MM.1S (cell line): ENCODE measurements at regions not wholly inside any gene's neighbourhood (a gene's known extent, or its start where the extent isn't known, plus 50 kb on each side); places are given as distances from the start of the nearest gene placed in this dataset.

ENCODE experiments used
- DNase-seq: peaks from one replicate; pipeline ENCODE4 v3.0.0-alpha.2; 2015
- H2AFZ ChIP-seq: fragments of 300-600 bp; sonication (generic); 2 replicates; pipeline ENCODE4 v1.6.0; 2016; ENCODE audit warnings: antibody characterized with exemption, low read length
- H3F3A ChIP-seq: fragments of 300-600 bp; sonication (generic); 2 replicates; pipeline ENCODE4 v1.6.1; 2016; ENCODE audit warnings: mild to moderate bottlenecking, antibody characterized with exemption, low read length, moderate library complexity, mixed read lengths; ENCODE audit not compliant: insufficient read depth
- H3K27ac ChIP-seq: fragments of 300-600 bp; sonication (generic); 2 replicates; pipeline ENCODE4 v1.5.1; 2016; ENCODE audit warnings: mild to moderate bottlenecking, low read length
- H3K27me3 ChIP-seq: fragments of 300-600 bp; sonication (generic); replicated peaks from 2 replicates; pipeline ENCODE4 v1.6.0; 2016; ENCODE audit warnings: low read length; ENCODE audit not compliant: insufficient read depth
- H3K36me3 ChIP-seq: fragments of 300-600 bp; sonication (generic); replicated peaks from 2 replicates; pipeline ENCODE4 v1.6.1; 2016; ENCODE audit warnings: mild to moderate bottlenecking, low read length, mixed read lengths; ENCODE audit not compliant: insufficient read depth
- H3K4me1 ChIP-seq: fragments of 300-600 bp; sonication (generic); 2 replicates; pipeline ENCODE4 v1.6.1; 2016; ENCODE audit warnings: low read length, mixed read lengths
- H3K4me2 ChIP-seq: fragments of 300-600 bp; sonication (generic); 2 replicates; pipeline ENCODE4 v1.6.0; 2016; ENCODE audit warnings: low read depth, low read length
- H3K4me3 ChIP-seq: fragments of 300-600 bp; sonication (generic); 2 replicates; pipeline ENCODE4 v1.5.1; 2016; ENCODE audit warnings: low read length, mixed read lengths
- H3K79me2 ChIP-seq: fragments of 300-600 bp; sonication (generic); 2 replicates; pipeline ENCODE4 v1.6.1; 2016; ENCODE audit warnings: mixed run types, low read length, mixed read lengths
- H3K9ac ChIP-seq: fragments of 300-600 bp; sonication (generic); 2 replicates; pipeline ENCODE4 v1.6.1; 2016; ENCODE audit warnings: low read length, mixed read lengths
- H3K9me2 ChIP-seq: fragments of 300-600 bp; sonication (generic); replicated peaks from 2 replicates; pipeline ENCODE4 v1.6.1; 2016; ENCODE audit warnings: mild to moderate bottlenecking, low read length, mixed read lengths; ENCODE audit not compliant: insufficient read depth
- H3K9me3 ChIP-seq: fragments of 300-600 bp; sonication (generic); replicated peaks from 2 replicates; pipeline ENCODE4 v1.6.1; 2016; ENCODE audit warnings: mild to moderate bottlenecking, low read length, mixed read lengths; ENCODE audit not compliant: insufficient read depth
- H4K20me1 ChIP-seq: fragments of 300-600 bp; sonication (generic); 2 replicates; pipeline ENCODE4 v1.6.1; 2016; ENCODE audit warnings: mild to moderate bottlenecking, low read length, moderate library complexity, mixed read lengths; ENCODE audit not compliant: insufficient read depth
- EZH2 ChIP-seq: fragments of 300-600 bp; sonication (generic); optimal IDR thresholded peaks from 2 replicates; pipeline ENCODE3; 2017; ENCODE audit warnings: low read depth, mild to moderate bottlenecking, antibody characterized with exemption, low read length, mixed read lengths
- EZH2phosphoT487 ChIP-seq: fragments of 300-600 bp; sonication (generic); IDR thresholded peaks from 2 replicates; pipeline ENCODE4 v1.6.1; 2018; ENCODE audit warnings: antibody characterized with exemption, low read length
- TF ChIP-seq, protein P1 (sequence below): fragments of 300-600 bp; sonication (generic); IDR thresholded peaks from 2 replicates; pipeline ENCODE4 v1.5.1; 2016; ENCODE audit warnings: antibody characterized with exemption, low read length, mixed read lengths

DNA sequence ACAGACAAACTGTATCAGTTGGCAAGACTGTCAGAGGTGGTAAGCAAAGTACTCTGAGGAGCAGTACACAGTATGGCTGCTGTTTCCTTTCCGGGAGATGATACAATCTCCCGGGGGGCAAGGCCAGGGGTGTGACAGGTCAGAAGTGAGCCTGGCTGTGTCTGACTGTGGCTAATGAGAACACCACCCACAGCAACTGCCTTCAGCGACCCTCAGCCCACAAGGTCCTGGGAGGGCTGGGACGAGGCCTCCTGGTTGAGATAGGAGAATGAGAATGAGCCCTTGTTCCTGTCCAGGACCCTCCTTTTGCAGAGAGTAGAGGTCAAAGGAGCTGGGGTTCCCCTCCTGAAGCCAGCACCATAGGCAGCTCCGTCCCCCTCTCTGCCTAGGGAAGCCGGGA, 421.7 kb downstream of the TCERG1L start:
- Histone ChIP-seq H3F3A (no peaks in the 10 kb centered on the region), H3K4me3 (no peak overlapping the region), H3K27ac (no peak overlapping the region), H3K36me3 (no peaks in the 10 kb centered on the region), H3K4me2 (no peak overlapping the region), H3K4me1 (no peaks in the 10 kb centered on the region), H3K79me2 (no peaks in the 10 kb centered on the region), H3K27me3 (no peaks in the 10 kb centered on the region), H2AFZ (no peak overlapping the region), H3K9me2 (no peaks in the 10 kb centered on the region), H4K20me1 (no peaks in the 10 kb centered on the region), H3K9me3 (no peaks in the 10 kb centered on the region), H3K9ac (no peak overlapping the region)
- no peak for TF ChIP-seq EZH2
- TF ChIP-seq, protein P1, sequence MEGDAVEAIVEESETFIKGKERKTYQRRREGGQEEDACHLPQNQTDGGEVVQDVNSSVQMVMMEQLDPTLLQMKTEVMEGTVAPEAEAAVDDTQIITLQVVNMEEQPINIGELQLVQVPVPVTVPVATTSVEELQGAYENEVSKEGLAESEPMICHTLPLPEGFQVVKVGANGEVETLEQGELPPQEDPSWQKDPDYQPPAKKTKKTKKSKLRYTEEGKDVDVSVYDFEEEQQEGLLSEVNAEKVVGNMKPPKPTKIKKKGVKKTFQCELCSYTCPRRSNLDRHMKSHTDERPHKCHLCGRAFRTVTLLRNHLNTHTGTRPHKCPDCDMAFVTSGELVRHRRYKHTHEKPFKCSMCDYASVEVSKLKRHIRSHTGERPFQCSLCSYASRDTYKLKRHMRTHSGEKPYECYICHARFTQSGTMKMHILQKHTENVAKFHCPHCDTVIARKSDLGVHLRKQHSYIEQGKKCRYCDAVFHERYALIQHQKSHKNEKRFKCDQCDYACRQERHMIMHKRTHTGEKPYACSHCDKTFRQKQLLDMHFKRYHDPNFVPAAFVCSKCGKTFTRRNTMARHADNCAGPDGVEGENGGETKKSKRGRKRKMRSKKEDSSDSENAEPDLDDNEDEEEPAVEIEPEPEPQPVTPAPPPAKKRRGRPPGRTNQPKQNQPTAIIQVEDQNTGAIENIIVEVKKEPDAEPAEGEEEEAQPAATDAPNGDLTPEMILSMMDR, result no peak
- TF ChIP-seq EZH2phosphoT487, result no peak
- DNase-seq, result no peak

DNA sequence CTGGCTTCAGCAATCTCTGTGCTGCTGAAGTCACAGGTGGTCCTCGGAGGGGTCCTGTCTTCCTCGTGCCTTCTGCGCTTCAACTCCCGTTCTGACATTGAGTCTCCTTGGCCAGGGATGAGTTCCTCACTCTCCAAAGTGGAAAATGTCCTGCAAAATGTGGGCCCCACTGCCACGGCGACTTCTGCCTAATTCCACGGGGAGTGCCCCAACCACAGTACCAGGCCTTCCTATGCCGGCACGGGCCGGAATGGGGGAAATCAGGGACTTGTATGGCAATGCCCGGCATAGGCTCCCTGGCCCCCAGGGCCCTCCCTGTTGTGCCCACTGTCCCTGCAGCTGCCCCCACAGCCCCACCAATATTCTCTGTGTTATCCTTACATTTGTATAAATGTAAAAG, 420.5 kb downstream of the TCERG1L start:
- H3K9me2 ChIP-seq, result no peaks in the 10 kb centered on the region

DNA sequence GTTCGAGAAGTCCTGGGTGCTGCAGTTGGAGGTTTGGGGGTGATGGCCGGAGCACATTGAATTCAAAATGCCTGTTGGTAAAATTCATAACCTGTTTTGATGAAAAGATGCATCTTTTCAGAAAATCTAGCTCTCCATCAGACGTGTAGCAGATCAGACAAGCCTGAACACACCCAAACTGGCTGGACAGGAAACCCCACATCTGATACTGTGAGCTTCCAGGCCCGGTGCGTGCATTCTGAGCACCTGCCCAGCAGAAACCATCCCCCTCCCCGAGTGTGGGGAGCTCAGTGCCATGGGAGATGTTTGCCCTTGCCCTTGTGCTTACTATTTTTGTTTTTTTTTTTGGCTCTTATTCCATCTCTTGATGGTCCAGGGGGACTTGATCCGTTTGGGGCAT, 417.1 kb downstream of the TCERG1L start:
- Histone ChIP-seq H3K36me3 (no peaks in the 10 kb centered on the region), H2AFZ (no peak overlapping the region), H3K4me2 (no peak overlapping the region), H3F3A (no peaks in the 10 kb centered on the region), H3K27me3 (no peaks in the 10 kb centered on the region), H3K9me3 (no peaks in the 10 kb centered on the region), H3K9ac (no peak overlapping the region), H3K27ac (no peak overlapping the region), H3K4me1 (no peaks in the 10 kb centered on the region), H4K20me1 (no peaks in the 10 kb centered on the region), H3K79me2 (no peaks in the 10 kb centered on the region), H3K9me2 (no peaks in the 10 kb centered on the region), H3K4me3 (no peak overlapping the region)
- DNase-seq, result peak; percentile 25
- TF ChIP-seq EZH2 (no peak), EZH2phosphoT487 (no peak)
- TF ChIP-seq, protein P1, result no peak

More for the DNA sequence above, 420.5 kb downstream of the TCERG1L start:
- no peaks in the 10 kb centered on the region for H3K4me1 ChIP-seq
- no peaks in the 10 kb centered on the region for H3F3A ChIP-seq
- H4K20me1 ChIP-seq, result no peaks in the 10 kb centered on the region
- H3K9me3 ChIP-seq, result no peaks in the 10 kb centered on the region
- H3K79me2 ChIP-seq, result no peaks in the 10 kb centered on the region
- H2AFZ ChIP-seq, result no peak overlapping the region
- H3K9ac ChIP-seq, result no peak overlapping the region
- no peak for DNase-seq
- no peaks in the 10 kb centered on the region for H3K36me3 ChIP-seq
- no peaks in the 10 kb centered on the region for H3K27me3 ChIP-seq
- H3K27ac ChIP-seq, result no peak overlapping the region
- no peak overlapping the region for H3K4me3 ChIP-seq
- TF ChIP-seq EZH2phosphoT487, result no peak
- TF ChIP-seq, protein P1, result no peak
- no peak for TF ChIP-seq EZH2
- H3K4me2 ChIP-seq, result no peak overlapping the region
